ENCODE measurements at regions not wholly inside any gene's neighbourhood (a gene's known extent, or its start where the extent isn't known, plus 50 kb on each side); places are given as distances from the start of the nearest gene placed in this dataset.
"Not testable (repeated sequence)": the region's sequence is repeated elsewhere in the genome, so short reads cannot be mapped to it uniquely, and the experiment has no call there.

- Histone ChIP-seq H3K4me3 (no peak overlapping the region), H3K4me1 (peaks cover 0 to 6% (median 0%) of the 10 kb centered on the region in 4 donors), H3K27ac (no peak overlapping the region), H3K27me3 (no peaks in the 10 kb centered on the region), H3K36me3 (no peaks in the 10 kb centered on the region), H3K9me3 (no peaks in the 10 kb centered on the region)
- TF ChIP-seq, protein P1, sequence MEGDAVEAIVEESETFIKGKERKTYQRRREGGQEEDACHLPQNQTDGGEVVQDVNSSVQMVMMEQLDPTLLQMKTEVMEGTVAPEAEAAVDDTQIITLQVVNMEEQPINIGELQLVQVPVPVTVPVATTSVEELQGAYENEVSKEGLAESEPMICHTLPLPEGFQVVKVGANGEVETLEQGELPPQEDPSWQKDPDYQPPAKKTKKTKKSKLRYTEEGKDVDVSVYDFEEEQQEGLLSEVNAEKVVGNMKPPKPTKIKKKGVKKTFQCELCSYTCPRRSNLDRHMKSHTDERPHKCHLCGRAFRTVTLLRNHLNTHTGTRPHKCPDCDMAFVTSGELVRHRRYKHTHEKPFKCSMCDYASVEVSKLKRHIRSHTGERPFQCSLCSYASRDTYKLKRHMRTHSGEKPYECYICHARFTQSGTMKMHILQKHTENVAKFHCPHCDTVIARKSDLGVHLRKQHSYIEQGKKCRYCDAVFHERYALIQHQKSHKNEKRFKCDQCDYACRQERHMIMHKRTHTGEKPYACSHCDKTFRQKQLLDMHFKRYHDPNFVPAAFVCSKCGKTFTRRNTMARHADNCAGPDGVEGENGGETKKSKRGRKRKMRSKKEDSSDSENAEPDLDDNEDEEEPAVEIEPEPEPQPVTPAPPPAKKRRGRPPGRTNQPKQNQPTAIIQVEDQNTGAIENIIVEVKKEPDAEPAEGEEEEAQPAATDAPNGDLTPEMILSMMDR (IDR thresholded peaks at IDR 0.05), result no peak
- TF ChIP-seq POLR2A (IDR thresholded peaks at IDR 0.05) (no peak), EP300 (IDR thresholded peaks at IDR 0.05) (no peak), POLR2AphosphoS5 (IDR thresholded peaks at IDR 0.05) (no peak)
- ATAC-seq (ENCODE audit: low FRiP score in 2 of 2) (peak in 1 of 2 donors; percentile 66), DNase-seq (no peak)
- 39 to 59% methylated on average over 1 of the region's 1 CpG for WGBS, 2 donors
Measured at GRCh38 chr20:55417836-55418235, 587.5 kb downstream of the CBLN4 start.

DNA sequence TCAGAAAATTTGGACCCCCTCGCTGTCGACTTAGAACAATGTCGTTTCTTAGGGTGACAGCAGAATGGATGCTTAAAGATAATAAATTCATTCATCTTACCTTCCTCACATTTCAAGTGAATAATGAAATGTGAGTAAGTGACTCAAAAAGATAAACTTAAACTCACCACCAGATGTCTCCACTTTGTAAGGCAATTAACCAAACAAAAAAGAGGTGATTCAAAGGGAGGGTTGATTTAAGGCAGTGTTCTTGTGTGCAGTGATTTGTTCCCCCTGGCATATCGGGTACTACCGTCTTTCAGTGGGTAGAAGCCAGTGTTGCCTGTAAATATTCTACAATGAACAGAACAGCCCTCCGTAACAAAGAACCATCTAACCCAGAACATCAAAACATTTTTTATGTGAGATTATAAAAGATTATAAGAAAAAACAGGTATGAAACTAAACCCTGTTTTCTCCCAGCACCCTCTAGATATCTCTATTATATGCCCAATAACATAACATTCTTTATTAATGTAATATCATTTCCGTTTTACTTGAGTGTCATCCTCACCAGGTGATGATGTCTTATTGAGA lies 589.7 kb downstream of the CBLN4 start:
- Histone ChIP-seq H3K27ac (no peak overlapping the region), H3K9me3 (no peaks in the 10 kb centered on the region), H3K36me3 (no peaks in the 10 kb centered on the region), H3K27me3 (no peaks in the 10 kb centered on the region), H3K4me3 (no peak overlapping the region), H3K4me1 (peaks cover 0 to 6% (median 0%) of the 10 kb centered on the region in 4 donors)
- DNase-seq (no peak), ATAC-seq (ENCODE audit: low FRiP score in 2 of 2) (peak in 1 of 2 donors; percentile 42)
- WGBS, 2 donors, result 48 to 61% methylated on average over 7 of the region's 7 CpGs
- TF ChIP-seq, protein P1 (IDR thresholded peaks at IDR 0.05), result peak in 2 of 6 experiments; percentile 21 to 32
- no peak for TF ChIP-seq EP300 (IDR thresholded peaks at IDR 0.05)

GRCh38 chr20:55412508-55412907 lies 592.8 kb downstream of the CBLN4 start:
- ATAC-seq (ENCODE audit: low FRiP score in 2 of 2); H3K27me3 ChIP-seq; H3K4me3 ChIP-seq; DNase-seq; H3K27ac ChIP-seq; H3K36me3 ChIP-seq; H3K4me1 ChIP-seq; H3K9me3 ChIP-seq: not testable (repeated sequence)
- WGBS, 2 donors, result 75 to 80% methylated on average over 1 of the region's 1 CpG

GRCh38 chr20:55406891-55407290 lies 598.4 kb downstream of the CBLN4 start:
- peaks cover 0 to 3% (median 0%) of the 10 kb centered on the region in 4 donors for H3K9me3 ChIP-seq
- no peak for ATAC-seq (ENCODE audit: low FRiP score in 2 of 2)
- H3K4me1 ChIP-seq, result no peaks in the 10 kb centered on the region
- H3K36me3 ChIP-seq, result no peaks in the 10 kb centered on the region
- no peak for DNase-seq
- no peak for TF ChIP-seq POLR2A (IDR thresholded peaks at IDR 0.05)
- TF ChIP-seq, protein P1 (IDR thresholded peaks at IDR 0.05), result no peak
- TF ChIP-seq POLR2AphosphoS5 (IDR thresholded peaks at IDR 0.05), result no peak
- no peak for TF ChIP-seq EP300 (IDR thresholded peaks at IDR 0.05)
- no peaks in the 10 kb centered on the region for H3K27me3 ChIP-seq
- 82 to 92% methylated on average over 2 of the region's 2 CpGs for WGBS, 2 donors
- H3K4me3 ChIP-seq, result no peak overlapping the region
- H3K27ac ChIP-seq, result no peak overlapping the region

DNA sequence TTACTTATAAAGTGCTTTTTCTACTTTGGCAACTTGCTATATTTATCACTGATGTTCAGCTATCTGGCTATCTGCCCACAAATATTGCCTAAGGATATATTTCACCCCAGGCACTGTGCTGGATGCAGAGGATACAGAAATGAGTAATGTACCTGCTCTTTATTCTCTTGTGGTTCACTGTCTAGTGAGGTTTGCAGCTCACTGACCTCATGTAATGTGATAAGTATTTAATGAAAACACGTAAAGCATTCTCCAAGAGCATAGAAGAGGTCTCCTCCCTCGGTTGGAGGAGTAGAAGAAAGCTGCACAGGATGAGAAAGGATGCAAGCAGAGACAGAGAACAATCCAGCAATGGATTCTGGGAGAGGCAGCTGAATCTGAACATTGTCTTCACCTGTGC lies 610.7 kb downstream of the CBLN4 start:
- ATAC-seq (ENCODE audit: low FRiP score in 2 of 2) (no peak), DNase-seq (no peak)
- Histone ChIP-seq H3K4me3 (no peak overlapping the region), H3K27me3 (no peaks in the 10 kb centered on the region), H3K9me3 (no peaks in the 10 kb centered on the region), H3K4me1 (no peaks in the 10 kb centered on the region), H3K27ac (no peak overlapping the region), H3K36me3 (no peaks in the 10 kb centered on the region)
- WGBS, 2 donors, result 59% methylated on average over 2 of the region's 2 CpGs
- TF ChIP-seq POLR2AphosphoS5 (IDR thresholded peaks at IDR 0.05), result no peak
- TF ChIP-seq EP300 (IDR thresholded peaks at IDR 0.05), result no peak
- TF ChIP-seq POLR2A (IDR thresholded peaks at IDR 0.05), result no peak
- TF ChIP-seq, protein P1 (IDR thresholded peaks at IDR 0.05), result no peak
